ENCODE measurements at regions not wholly inside any gene's neighbourhood (a gene's known extent, or its start where the extent isn't known, plus 50 kb on each side); places are given as distances from the start of the nearest gene placed in this dataset.

- DNase-seq (ENCODE audit: low spot score) = no peak
Measured at GRCh38 chr4:45778514-45778913, 345.3 kb downstream of the GABRG1 start.

GRCh38 chr4:45776146-45776545, 347.7 kb downstream of the GABRG1 start:
- DNase-seq (ENCODE audit: low spot score) = no peak

- no peak for DNase-seq (ENCODE audit: low spot score)
Measured at GRCh38 chr4:45770958-45771357, 352.9 kb downstream of the GABRG1 start.

- no peak for DNase-seq (ENCODE audit: low spot score)
Measured at GRCh38 chr4:45765521-45765920, 358.3 kb downstream of the GABRG1 start.

- no peak for DNase-seq (ENCODE audit: low spot score)
Measured at GRCh38 chr4:45751877-45752530, 371.9 kb downstream of the GABRG1 start.

- DNase-seq (ENCODE audit: low spot score) = no peak
Measured at GRCh38 chr4:45750721-45751120, 373.1 kb downstream of the GABRG1 start.

GRCh38 chr4:45745741-45746140, 378.1 kb downstream of the GABRG1 start:
- no peak for DNase-seq (ENCODE audit: low spot score)

- DNase-seq (ENCODE audit: low spot score) = no peak
Measured at GRCh38 chr4:45741897-45742296, 382.0 kb downstream of the GABRG1 start.

- no peak for DNase-seq (ENCODE audit: low spot score)
Measured at GRCh38 chr4:45732161-45732560, 391.7 kb downstream of the GABRG1 start.

- no peak for DNase-seq (ENCODE audit: low spot score)
Measured at GRCh38 chr4:45716093-45716492, 407.8 kb downstream of the GABRG1 start.

GRCh38 chr4:45713996-45714395, 409.9 kb downstream of the GABRG1 start:
- no peak for DNase-seq (ENCODE audit: low spot score)

- DNase-seq (ENCODE audit: low spot score) = no peak
Measured at GRCh38 chr4:45701621-45702020, 422.2 kb downstream of the GABRG1 start.

GRCh38 chr4:45693746-45694145, 430.1 kb downstream of the GABRG1 start:
- no peak for DNase-seq (ENCODE audit: low spot score)

GRCh38 chr4:45692131-45692735, 431.6 kb downstream of the GABRG1 start:
- no peak for DNase-seq (ENCODE audit: low spot score)

GRCh38 chr4:45688341-45688740, 435.5 kb downstream of the GABRG1 start:
- no peak for DNase-seq (ENCODE audit: low spot score)

- no peak for DNase-seq (ENCODE audit: low spot score)
Measured at GRCh38 chr4:45679411-45679810, 444.4 kb downstream of the GABRG1 start.

GRCh38 chr4:45668128-45668527, 455.7 kb downstream of the GABRG1 start:
- DNase-seq (ENCODE audit: low spot score) = no peak

GRCh38 chr4:45663628-45664081, 460.2 kb downstream of the GABRG1 start:
- DNase-seq (ENCODE audit: low spot score) = no peak

GRCh38 chr4:45663003-45663402, 460.9 kb downstream of the GABRG1 start:
- no peak for DNase-seq (ENCODE audit: low spot score)

- DNase-seq (ENCODE audit: low spot score) = no peak
Measured at GRCh38 chr4:45661893-45662292, 462.0 kb downstream of the GABRG1 start.

- DNase-seq (ENCODE audit: low spot score) = no peak
Measured at GRCh38 chr4:45650545-45650944, 473.3 kb downstream of the GABRG1 start.

GRCh38 chr4:45648846-45649245, 475.0 kb downstream of the GABRG1 start:
- DNase-seq (ENCODE audit: low spot score) = no peak

GRCh38 chr4:45647823-45648222, 476.0 kb downstream of the GABRG1 start:
- DNase-seq (ENCODE audit: low spot score) = no peak

Data from HuH-7.5 (cell line).